ENCODE measurements at regions not wholly inside any gene's neighbourhood (a gene's known extent, or its start where the extent isn't known, plus 50 kb on each side); places are given as distances from the start of the nearest gene placed in this dataset.

DNA sequence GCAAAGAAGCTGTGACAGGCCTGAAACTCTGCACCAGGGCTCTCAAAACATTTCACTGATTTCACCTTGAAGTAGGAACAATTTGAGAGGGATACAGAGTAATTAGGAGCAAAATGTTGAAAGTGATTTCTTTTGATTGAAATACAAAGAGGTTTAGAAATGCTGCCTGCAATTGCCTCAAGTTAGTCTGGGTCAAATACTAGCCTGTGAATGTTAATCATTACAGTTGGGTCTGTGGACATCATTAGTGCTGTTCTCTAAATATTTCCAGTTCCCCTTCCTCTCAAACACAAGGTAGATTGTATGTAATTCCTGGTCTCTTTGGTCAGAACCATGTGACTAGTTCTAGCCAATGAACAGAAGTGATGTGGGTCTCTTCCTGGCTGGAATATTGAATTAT lies 152.3 kb upstream of the TSC22D2 start:
- Histone ChIP-seq H3K27me3 (ENCODE audit: insufficient read depth, low read length) (no peaks in the 10 kb centered on the region), H3K9ac (ENCODE audit: extremely low read depth, insufficient read length, low read length) (no peak overlapping the region), H2BK120ac (ENCODE audit: low read depth, low read length, poor library complexity, severe bottlenecking) (no peak overlapping the region), H2AK5ac (ENCODE audit: insufficient read length, low read length) (no peak overlapping the region), H3K4me2 (ENCODE audit: insufficient read depth, insufficient read length, low read length) (no peak overlapping the region), H2AFZ (ENCODE audit: low read length) (no peak overlapping the region), H2BK5ac (ENCODE audit: insufficient read length, low read length) (no peak overlapping the region), H3K79me2 (ENCODE audit: insufficient read depth, low read length) (no peaks in the 10 kb centered on the region), H3K23ac (ENCODE audit: insufficient read length, low read depth, low read length) (no peak overlapping the region), H3K23me2 (ENCODE audit: insufficient read length, low read depth, low read length, poor library complexity, severe bottlenecking) (no peaks in the 10 kb centered on the region), H3K14ac (ENCODE audit: insufficient read depth, low read length) (no peak overlapping the region), H4K8ac (replicated peaks; ENCODE audit: insufficient read length, low read depth, low read length) (no peak overlapping the region), H2BK12ac (ENCODE audit: insufficient read length, low read depth, low read length) (no peak overlapping the region), H3K79me1 (ENCODE audit: insufficient read depth, low read depth, low read length, poor library complexity, severe bottlenecking) (no peaks in the 10 kb centered on the region), H3K9me3 (ENCODE audit: control insufficient read depth, low read depth, low read length) (no peaks in the 10 kb centered on the region), H4K20me1 (ENCODE audit: control insufficient read depth, insufficient read depth, insufficient read length) (no peaks in the 10 kb centered on the region), H2BK20ac (ENCODE audit: low read depth, low read length, poor library complexity, severe bottlenecking) (no peak overlapping the region), H2BK15ac (ENCODE audit: low read depth, low read length) (no peak overlapping the region), H3K4ac (ENCODE audit: low read depth, low read length) (no peak overlapping the region), H3K27ac (ENCODE audit: insufficient read length, low read depth, low read length) (no peak overlapping the region), H4K91ac (ENCODE audit: insufficient read length, low read depth, low read length) (no peak overlapping the region), H4K5ac (ENCODE audit: insufficient read length, low read depth, low read length) (no peak overlapping the region), H3K4me1 (ENCODE audit: insufficient read depth, low read length) (no peaks in the 10 kb centered on the region), H3K18ac (ENCODE audit: insufficient read length, low read depth, low read length) (no peak overlapping the region), H3T11ph (ENCODE audit: low read length) (no peak overlapping the region), H3K56ac (ENCODE audit: insufficient read length, low read depth, low read length) (no peak overlapping the region)
- Mint-ChIP-seq H3K4me1 (peaks cover 10% of the 10 kb centered on the region in 2 experiments), H3K27ac (no peak overlapping the region), H3K27me3 (ENCODE audit: low read depth) (no peaks in the 10 kb centered on the region), H3K36me3 (ENCODE audit: insufficient read depth in 1 of 3, low read depth in 3 of 3) (no peaks in the 10 kb centered on the region; a peak in 1 of 7 replicates), H3K9me3 (no peaks in the 10 kb centered on the region), H3K4me3 (no peak overlapping the region)
- no peak for DNase-seq
- TF ChIP-seq, protein P1, sequence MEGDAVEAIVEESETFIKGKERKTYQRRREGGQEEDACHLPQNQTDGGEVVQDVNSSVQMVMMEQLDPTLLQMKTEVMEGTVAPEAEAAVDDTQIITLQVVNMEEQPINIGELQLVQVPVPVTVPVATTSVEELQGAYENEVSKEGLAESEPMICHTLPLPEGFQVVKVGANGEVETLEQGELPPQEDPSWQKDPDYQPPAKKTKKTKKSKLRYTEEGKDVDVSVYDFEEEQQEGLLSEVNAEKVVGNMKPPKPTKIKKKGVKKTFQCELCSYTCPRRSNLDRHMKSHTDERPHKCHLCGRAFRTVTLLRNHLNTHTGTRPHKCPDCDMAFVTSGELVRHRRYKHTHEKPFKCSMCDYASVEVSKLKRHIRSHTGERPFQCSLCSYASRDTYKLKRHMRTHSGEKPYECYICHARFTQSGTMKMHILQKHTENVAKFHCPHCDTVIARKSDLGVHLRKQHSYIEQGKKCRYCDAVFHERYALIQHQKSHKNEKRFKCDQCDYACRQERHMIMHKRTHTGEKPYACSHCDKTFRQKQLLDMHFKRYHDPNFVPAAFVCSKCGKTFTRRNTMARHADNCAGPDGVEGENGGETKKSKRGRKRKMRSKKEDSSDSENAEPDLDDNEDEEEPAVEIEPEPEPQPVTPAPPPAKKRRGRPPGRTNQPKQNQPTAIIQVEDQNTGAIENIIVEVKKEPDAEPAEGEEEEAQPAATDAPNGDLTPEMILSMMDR (conservative IDR thresholded peaks at IDR 0.05): no peak
